ENCODE measurements at regions not wholly inside any gene's neighbourhood (a gene's known extent, or its start where the extent isn't known, plus 50 kb on each side); places are given as distances from the start of the nearest gene placed in this dataset.

GRCh38 chr4:30350288-30350687 is 369.9 kb upstream of the PCDH7 start:
- no peak for DNase-seq

- DNase-seq, result no peak
Observed at GRCh38 chr4:30354605-30355004, 365.6 kb upstream of the PCDH7 start.

GRCh38 chr4:30362436-30362835 is 357.7 kb upstream of the PCDH7 start:
- no peak for DNase-seq

GRCh38 chr4:30370105-30370504 is 350.1 kb upstream of the PCDH7 start:
- no peak for DNase-seq

GRCh38 chr4:30380404-30380998 is 339.7 kb upstream of the PCDH7 start:
- DNase-seq, result no peak

- DNase-seq, result no peak
Observed at GRCh38 chr4:30385650-30386049, 334.5 kb upstream of the PCDH7 start.

- no peak for DNase-seq
Observed at GRCh38 chr4:30386266-30386895, 333.8 kb upstream of the PCDH7 start.

- DNase-seq, result no peak
Observed at GRCh38 chr4:30395902-30396301, 324.3 kb upstream of the PCDH7 start.

- no peak for DNase-seq
Observed at GRCh38 chr4:30396772-30397475, 323.2 kb upstream of the PCDH7 start.

- no peak for DNase-seq
Observed at GRCh38 chr4:30399476-30399875, 320.7 kb upstream of the PCDH7 start.

GRCh38 chr4:30402276-30402675 is 317.9 kb upstream of the PCDH7 start:
- DNase-seq, result no peak

- no peak for DNase-seq
Observed at GRCh38 chr4:30413915-30414314, 306.3 kb upstream of the PCDH7 start.

GRCh38 chr4:30416547-30416946 is 303.6 kb upstream of the PCDH7 start:
- no peak for DNase-seq

GRCh38 chr4:30427932-30428331 is 292.2 kb upstream of the PCDH7 start:
- no peak for DNase-seq

GRCh38 chr4:30429813-30430761 is 290.1 kb upstream of the PCDH7 start:
- DNase-seq, result no peak

- DNase-seq, result no peak
Observed at GRCh38 chr4:30434656-30435055, 285.5 kb upstream of the PCDH7 start.

- no peak for DNase-seq
Observed at GRCh38 chr4:30436394-30436793, 283.8 kb upstream of the PCDH7 start.

GRCh38 chr4:30437316-30437715 is 282.9 kb upstream of the PCDH7 start:
- no peak for DNase-seq

GRCh38 chr4:30443289-30443688 is 276.9 kb upstream of the PCDH7 start:
- DNase-seq, result no peak

GRCh38 chr4:30450474-30450873 is 269.7 kb upstream of the PCDH7 start:
- no peak for DNase-seq

GRCh38 chr4:30454504-30454903 is 265.7 kb upstream of the PCDH7 start:
- no peak for DNase-seq

- DNase-seq, result no peak
Observed at GRCh38 chr4:30456716-30457115, 263.5 kb upstream of the PCDH7 start.

- DNase-seq, result no peak
Observed at GRCh38 chr4:30460818-30461217, 259.4 kb upstream of the PCDH7 start.
